ENCODE measurements at regions not wholly inside any gene's neighbourhood (a gene's known extent, or its start where the extent isn't known, plus 50 kb on each side); places are given as distances from the start of the nearest gene placed in this dataset.
"Not testable (repeated sequence)": the region's sequence is repeated elsewhere in the genome, so short reads cannot be mapped to it uniquely, and the experiment has no call there.

DNA sequence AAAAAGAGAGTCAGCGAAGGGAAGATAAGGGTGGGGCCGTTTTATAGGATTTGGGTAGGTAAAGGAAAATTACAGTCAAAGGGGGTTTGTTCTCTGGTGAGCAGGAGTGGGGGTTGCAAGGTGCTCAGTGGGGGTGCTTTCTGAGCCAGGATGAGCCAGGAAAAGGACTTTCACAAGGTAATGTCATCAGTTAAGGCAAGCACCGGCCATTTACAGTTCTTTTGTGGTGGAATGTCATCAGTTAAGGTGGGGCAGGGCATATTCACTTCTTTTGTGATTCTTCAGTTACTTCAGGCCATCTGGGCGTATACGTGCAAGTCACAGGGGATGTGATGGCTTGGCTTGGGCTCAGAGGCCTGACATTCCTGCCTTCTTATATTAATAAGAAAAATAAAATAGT lies 118.6 kb downstream of the TLR5 start:
- peaks cover 7 to 57% (median 24%) of the 10 kb centered on the region in 4 experiments for H3K36me3 ChIP-seq (ENCODE audit: control insufficient read depth in 2 of 4, insufficient read depth in 4 of 4, low read length in 3 of 4)
- H3K23me2 ChIP-seq (ENCODE audit: low read depth, low read length); H3K9me3 ChIP-seq (ENCODE audit: insufficient read depth in 2 of 2, low read depth in 1 of 2, low read length in 1 of 2); H2BK20ac ChIP-seq (ENCODE audit: low read length); H4K91ac ChIP-seq (replicated peaks; ENCODE audit: insufficient read length, low read length); H3K79me1 ChIP-seq (ENCODE audit: low read depth, low read length); H2AK5ac ChIP-seq (ENCODE audit: low read depth, low read length); H2BK15ac ChIP-seq (ENCODE audit: low read length); H4K20me1 ChIP-seq (replicated peaks in 1 of 2; ENCODE audit: control insufficient read depth in 1 of 2, insufficient read depth in 2 of 2, low read length in 2 of 2); H3K14ac ChIP-seq (ENCODE audit: insufficient read length); H3K4ac ChIP-seq (replicated peaks; ENCODE audit: insufficient read length, low read depth, low read length); FAIRE-seq; H4K8ac ChIP-seq (ENCODE audit: extremely low read depth, insufficient read depth, low read length); H3K9ac ChIP-seq (replicated peaks in 1 of 4; ENCODE audit: extremely low read depth in 1 of 4, low read depth in 3 of 4, low read length in 3 of 4); H3K23ac ChIP-seq (ENCODE audit: insufficient read length); H2BK12ac ChIP-seq (ENCODE audit: low read depth, low read length); H2AFZ ChIP-seq (ENCODE audit: low read length); H2BK120ac ChIP-seq (replicated peaks; ENCODE audit: low read depth, low read length); CTCF ChIA-PET (ENCODE audit: partially characterized antibody); H3K27me3 ChIP-seq (replicated peaks in 1 of 4; ENCODE audit: control insufficient read depth in 3 of 4, extremely low read depth in 1 of 4, insufficient read depth in 3 of 4, low read length in 3 of 4): not testable (repeated sequence)
- TF ChIP-seq NANOG (IDR thresholded peaks at IDR 0.05; ENCODE audit: insufficient read depth, low read depth, low read length, poor library complexity, severe bottlenecking), result peak; percentile 36
- 10% methylated on average over 4 of the region's 5 CpGs; no CpG with 5 or more reads in 1 of the 2 experiments for WGBS, 2 experiments (ENCODE audit: extremely low coverage in 1 of 2, insufficient coverage in 1 of 2, insufficient read length in 1 of 2, insufficient replicate concordance in 2 of 2, low coverage in 1 of 2, low lambda C conversion rate in 2 of 2, missing lambda C conversion rate in 1 of 2)
- peak overlapping the region; percentile 20 for H4K5ac ChIP-seq (ENCODE audit: insufficient read length, low read depth, low read length)
- H2BK5ac ChIP-seq (ENCODE audit: low read depth, low read length), result peak overlapping the region; percentile 98; the same call in 1 of the 2 replicates
- peak overlapping the region; percentile 47; the same call in 1 of the 2 replicates for H3K27ac ChIP-seq (ENCODE audit: low read depth, low read length)
- DNase-seq (ENCODE audit: low read depth in 1 of 2, low spot score in 2 of 2), result peak in 1 of 2 experiments; percentile 48
- POLR2A ChIA-PET (ENCODE audit: partially characterized antibody), result interaction anchor here (2.2 to 6.4 kb wide), 3 partner anchors 10 to 15 kb away, joined by 6 to 53 read pairs (median 53); no protein-coding TSS in a partner anchor
- H3K4me3 ChIP-seq (ENCODE audit: extremely low read depth in 1 of 4, insufficient read depth in 2 of 4, low read depth in 3 of 4, low read length in 4 of 4), result peak overlapping the region in 1 of 4 experiments; percentile 47; a peak in 3 of 8 replicates
- peak overlapping the region; percentile 59 to 73; a peak in 3 of 4 replicates for H3K4me2 ChIP-seq (ENCODE audit: insufficient read depth in 1 of 2, low read depth in 2 of 2, low read length in 2 of 2)
- H3K4me1 ChIP-seq (replicated peaks in 1 of 4; ENCODE audit: control insufficient read depth in 3 of 4, insufficient read depth in 4 of 4, low read length in 3 of 4), result peaks cover 14 to 37% (median 27%) of the 10 kb centered on the region in 4 experiments
- peak overlapping the region; percentile 12 for H3K56ac ChIP-seq (replicated peaks; ENCODE audit: insufficient read length, low read depth, low read length)
- H3K18ac ChIP-seq (ENCODE audit: extremely low read depth, low read length), result 0 out of 2 replicates have a peak overlapping the region, but pooled peaks have one; percentile 98
- H3K79me2 ChIP-seq (ENCODE audit: control insufficient read depth in 1 of 2, insufficient read depth in 2 of 2, low read length in 2 of 2), result peaks cover 0 to 17% of the 10 kb centered on the region in 2 experiments; a peak in 2 of 4 replicates
